GM19099 (cell line): ENCODE measurements at regions not wholly inside any gene's neighbourhood (a gene's known extent, or its start where the extent isn't known, plus 50 kb on each side); places are given as distances from the start of the nearest gene placed in this dataset.

Experiments
- POLR2A ChIP-seq: IDR thresholded peaks from 3 replicates; pipeline ENCODE4 v1.6.1; 2011; ENCODE audit warnings: low read depth; ENCODE audit not compliant: insufficient read length; ENCODE audit errors: extremely low read depth

GRCh38 chr2:43107679-43108078 lies 118.7 kb downstream of the ZFP36L2 start:
- no peak for TF ChIP-seq POLR2A

DNA sequence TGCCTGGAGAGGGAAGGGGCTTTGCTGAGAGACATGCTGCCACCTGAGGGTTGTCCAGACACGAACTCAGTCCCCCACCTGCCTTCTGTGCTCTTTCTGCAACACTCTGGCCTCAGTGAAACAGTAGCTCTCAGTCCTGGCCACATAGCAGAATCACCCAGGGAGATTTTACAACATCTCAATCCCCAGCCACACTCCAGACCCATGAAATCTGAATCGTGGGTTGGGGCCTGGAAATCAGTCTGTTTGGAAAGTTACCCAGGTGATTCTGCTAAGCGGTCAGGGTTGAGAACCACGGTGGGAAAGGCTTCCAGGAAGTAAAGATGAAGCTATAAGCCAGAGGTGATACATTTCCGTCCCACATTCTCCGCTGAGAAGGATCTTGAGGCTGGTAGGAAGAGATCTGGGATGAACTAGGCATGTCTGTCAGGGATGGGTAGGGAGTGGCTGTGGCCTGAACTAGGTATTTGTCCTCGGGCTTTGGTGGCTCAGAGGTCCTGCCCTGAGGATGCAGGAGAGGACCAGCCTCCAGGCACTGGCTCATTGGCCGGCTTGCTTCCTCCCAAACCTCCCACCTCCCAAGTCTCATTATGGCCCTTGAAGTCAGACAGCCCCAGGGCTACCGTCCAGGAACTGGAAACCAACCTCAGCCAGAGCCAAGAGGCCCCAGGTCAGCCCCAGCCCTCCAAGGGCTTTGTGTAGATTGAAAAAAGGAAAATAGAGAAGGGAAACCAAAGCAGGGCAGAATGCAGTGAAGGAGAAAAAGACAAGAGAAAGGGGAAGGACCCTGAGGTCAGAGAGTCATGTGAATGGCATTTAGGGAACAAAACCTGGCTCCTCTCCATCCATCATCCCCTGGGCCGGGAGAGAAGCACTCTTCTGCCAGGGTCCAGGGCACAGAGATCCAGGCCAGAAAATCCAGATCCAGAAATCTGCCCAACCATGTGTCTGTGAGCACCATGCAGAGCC lies 119.6 kb downstream of the ZFP36L2 start:
- TF ChIP-seq POLR2A: no peak

DNA sequence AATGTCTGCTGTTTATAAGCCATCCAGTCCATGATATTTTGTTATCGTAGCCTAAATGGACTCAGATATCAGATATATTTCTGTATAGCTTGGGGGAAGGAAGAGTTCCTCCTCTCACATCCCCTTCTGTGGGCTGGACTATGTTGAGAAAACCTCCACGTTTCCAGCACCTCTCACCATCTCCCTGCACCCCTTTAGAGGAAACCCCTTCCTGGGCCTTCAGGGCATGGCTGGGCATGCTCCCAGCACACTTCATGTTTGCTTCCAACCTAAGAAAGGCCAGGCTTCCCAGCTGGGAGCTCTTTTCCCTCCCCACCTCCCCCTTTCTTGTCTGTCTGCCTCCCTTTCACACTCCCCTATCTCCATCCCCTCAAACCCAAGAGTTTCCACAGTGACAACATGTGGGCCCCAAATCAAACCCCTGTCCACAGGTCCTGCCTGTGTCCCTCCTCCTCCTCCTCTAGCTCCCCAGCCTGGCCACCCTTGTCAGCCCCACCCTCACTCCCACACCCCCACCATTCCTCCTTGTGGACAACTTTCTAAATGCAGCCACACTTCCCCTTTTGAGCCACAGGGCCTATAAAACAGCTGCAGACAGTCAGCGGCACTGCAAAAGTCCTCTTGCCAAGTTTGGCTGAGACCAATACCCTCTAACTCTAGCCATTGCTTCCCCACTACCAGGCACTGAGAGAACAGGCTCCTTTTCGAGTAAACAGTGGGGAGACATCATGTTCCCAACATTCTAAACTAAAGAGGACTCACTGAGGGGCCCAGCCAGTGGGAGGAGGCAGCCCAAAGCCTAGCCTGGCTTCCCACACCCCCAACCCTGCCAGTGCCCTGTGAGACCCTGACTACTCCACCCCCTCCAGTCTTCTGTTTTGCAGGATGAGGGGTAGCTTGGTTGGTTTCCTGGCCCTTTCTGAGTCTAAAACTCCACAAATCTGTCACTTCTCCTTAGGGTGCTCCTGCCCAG lies 120.5 kb downstream of the ZFP36L2 start:
- TF ChIP-seq POLR2A: no peak

DNA sequence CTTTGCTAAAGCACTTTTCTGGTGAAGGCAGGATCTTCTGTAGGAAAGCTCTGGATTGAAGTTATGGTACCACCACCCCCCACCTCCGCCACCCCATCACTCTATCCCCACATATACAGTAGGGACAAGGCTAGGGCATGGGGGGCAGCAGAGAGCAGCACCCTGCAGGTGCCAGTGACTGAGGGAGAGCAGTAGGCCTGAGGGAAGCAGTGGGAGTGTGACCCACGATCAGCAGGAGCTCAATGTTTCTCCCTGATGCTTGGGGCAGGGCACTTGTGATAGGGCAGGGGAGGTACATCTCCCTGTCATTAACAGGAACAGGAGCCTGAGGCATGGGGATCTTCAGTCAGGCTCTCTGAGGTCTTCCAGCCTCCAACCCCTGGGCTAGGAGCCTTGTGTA lies 121.6 kb downstream of the ZFP36L2 start:
- TF ChIP-seq POLR2A: no peak

- no peak for TF ChIP-seq POLR2A
These were observed 122.3 kb downstream of the ZFP36L2 start for GRCh38 chr2:43104106-43104505.

GRCh38 chr2:43103093-43103404 lies 123.4 kb downstream of the ZFP36L2 start:
- TF ChIP-seq POLR2A: no peak

- no peak for TF ChIP-seq POLR2A
These were observed 123.9 kb downstream of the ZFP36L2 start for GRCh38 chr2:43102366-43103092.

DNA sequence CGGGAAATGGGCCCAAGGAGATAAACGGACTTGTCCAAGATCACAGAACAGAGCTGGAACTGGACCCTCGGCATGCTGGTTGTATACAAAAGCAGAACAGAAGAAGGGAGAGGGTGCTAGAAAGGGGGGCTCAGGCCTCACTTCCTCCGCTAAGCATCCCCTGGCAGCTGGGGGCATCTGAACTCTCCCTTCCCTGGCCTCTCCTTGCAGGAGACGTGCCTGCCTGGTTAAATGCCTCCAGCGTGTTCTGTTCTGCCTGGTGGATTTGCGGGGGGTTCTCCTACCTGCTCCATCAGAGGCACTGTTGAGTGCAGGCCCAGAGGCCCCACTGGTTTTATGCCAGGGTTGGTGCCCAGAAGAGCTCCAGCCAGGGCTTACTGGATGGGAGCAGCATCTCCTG lies 124.7 kb downstream of the ZFP36L2 start:
- TF ChIP-seq POLR2A: no peak

DNA sequence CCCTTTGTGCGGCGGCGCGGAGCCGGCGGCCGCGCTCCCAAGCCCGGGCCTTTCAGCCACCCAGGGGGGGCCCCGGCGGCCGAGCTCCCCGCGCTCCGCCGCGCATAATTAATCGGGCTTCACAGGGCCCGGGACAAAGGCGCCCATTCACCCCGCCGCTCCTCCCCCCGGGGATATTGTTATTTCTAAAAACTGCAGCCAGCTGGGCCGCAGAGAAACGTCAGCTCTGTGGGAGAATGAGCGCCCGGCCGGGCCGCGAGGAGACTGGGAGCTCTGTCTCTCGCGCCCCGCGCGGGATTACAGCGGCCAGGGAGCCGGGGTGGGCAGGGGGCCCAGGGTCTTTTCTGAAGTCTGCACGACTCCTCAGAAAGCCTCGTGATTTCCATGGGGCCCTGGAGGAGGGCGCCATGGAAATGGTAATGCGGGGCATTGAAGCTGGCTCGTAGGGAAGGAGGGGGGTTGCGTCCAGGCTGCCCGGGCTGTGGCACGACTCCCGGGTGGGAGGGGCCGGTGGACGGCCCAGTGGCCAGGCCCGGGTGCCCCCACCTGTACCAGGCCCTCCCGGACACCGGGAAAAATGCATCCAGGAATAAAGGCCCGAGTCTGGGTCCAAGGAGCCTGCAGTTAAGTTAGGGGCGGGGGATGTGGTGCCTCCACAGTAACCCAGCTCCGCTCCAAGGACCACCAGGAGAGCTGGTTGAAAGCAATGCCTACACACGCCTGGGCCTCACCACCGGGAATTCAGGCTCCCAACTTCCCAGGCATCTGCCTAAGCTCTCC lies 125.3 kb downstream of the ZFP36L2 start:
- no peak for TF ChIP-seq POLR2A

- no peak for TF ChIP-seq POLR2A
These were observed 126.0 kb downstream of the ZFP36L2 start for GRCh38 chr2:43100362-43100882.

DNA sequence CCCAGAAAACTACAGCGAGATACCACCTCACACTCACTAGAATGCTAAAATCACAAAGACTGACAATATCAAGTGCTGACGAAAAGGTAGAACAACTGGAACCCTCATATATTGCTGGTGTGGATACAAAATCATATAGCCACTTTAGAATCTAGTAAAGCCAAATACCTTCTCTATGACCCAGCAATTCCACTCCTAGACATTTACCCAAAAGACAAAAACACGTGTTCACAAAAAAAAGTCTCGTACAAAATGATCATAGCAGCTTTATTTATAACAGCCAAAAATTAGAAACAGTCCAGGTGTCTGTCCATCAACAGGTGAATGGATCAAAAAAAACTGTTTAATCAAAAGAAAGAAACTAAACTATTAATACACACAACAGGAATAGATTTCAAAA lies 126.6 kb downstream of the ZFP36L2 start:
- no peak for TF ChIP-seq POLR2A

DNA sequence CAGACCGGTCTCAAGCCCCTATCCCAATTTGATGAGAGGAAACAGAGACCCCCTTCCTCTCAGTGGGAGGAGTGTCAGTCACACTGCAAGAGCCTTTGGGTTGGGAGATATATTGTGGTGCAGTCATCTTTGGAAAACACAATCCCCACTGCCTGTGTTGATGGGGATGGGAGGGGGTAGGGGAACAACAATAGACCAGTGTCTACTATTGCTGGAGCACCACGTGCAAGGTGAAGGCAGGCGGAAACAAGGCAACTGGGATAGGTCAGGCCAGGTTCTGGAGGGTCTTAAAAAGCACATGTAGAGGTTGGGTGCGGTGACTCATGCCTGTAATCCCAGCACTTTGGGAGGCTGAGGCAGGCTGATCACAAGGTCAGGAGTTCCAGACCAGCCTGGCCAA lies 127.9 kb downstream of the ZFP36L2 start:
- TF ChIP-seq POLR2A: no peak

DNA sequence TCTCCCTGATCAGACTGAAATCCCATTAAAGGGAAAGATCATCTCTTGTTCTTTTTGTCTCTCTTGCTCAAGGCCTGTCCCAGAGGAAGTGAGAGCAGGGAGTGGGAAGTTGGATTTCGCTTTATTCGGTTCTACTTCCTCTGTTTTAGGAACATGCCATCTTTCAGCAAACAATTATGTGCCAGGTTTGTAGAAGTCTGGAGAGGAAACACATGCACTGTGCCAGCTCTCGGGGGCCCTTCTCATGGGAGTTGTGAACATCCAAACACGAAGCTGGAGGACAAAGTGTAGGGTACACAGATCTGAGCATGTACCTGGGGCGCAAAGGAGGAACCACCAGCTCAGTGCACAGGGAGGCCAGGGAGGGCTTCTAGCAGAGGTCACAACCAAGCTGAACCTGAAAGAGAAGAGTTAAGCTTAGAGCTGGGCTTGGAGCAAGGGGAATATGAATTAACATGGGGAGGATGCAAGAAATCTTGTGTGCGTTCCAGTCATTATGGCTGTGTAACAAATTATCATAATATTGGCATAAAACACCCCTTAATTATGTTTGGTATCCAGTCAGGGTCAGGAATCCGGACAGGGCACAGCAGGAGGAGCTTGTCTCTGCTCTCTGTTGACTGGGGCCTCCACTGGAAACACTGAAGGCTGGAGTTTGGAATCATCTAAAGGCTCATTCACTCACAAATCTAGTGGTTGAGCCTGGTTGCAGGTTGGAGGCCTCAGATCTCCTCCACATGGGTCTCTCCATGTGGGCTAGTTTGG lies 128.6 kb downstream of the ZFP36L2 start:
- TF ChIP-seq POLR2A: no peak
